ENCODE measurements at regions not wholly inside any gene's neighbourhood (a gene's known extent, or its start where the extent isn't known, plus 50 kb on each side); places are given as distances from the start of the nearest gene placed in this dataset.

GRCh38 chr12:111122458-111122878, 202.1 kb upstream of the MYL2 start:
- Histone ChIP-seq H3K9me3 (ENCODE audit: low read length) (no peaks in the 10 kb centered on the region), H3F3A (ENCODE audit: insufficient read depth, low read length, poor library complexity, severe bottlenecking) (no peaks in the 10 kb centered on the region), H3K4me2 (ENCODE audit: low read length) (no peak overlapping the region), H3K9ac (ENCODE audit: low read length) (no peak overlapping the region), H4K20me1 (ENCODE audit: insufficient read depth) (no peaks in the 10 kb centered on the region), H3K27me3 (ENCODE audit: insufficient read depth, low read depth, low read length) (no peaks in the 10 kb centered on the region), H3K9me2 (ENCODE audit: insufficient read depth, low read length) (no peaks in the 10 kb centered on the region), H3K79me2 (replicated peaks; ENCODE audit: insufficient read depth, low read length) (no peaks in the 10 kb centered on the region), H3K4me3 (ENCODE audit: low read length) (no peak overlapping the region), H3K27ac (ENCODE audit: low read length) (no peak overlapping the region), H2AFZ (ENCODE audit: low read depth, low read length) (no peak overlapping the region), H3K36me3 (ENCODE audit: insufficient read depth, low read length) (no peaks in the 10 kb centered on the region)
- TF ChIP-seq RAD21 (conservative IDR thresholded peaks at IDR 0.05) (no peak), CTCF (IDR thresholded peaks at IDR 0.05; ENCODE audit: poor library complexity, severe bottlenecking) (no peak), SMC3 (conservative IDR thresholded peaks at IDR 0.05; ENCODE audit: poor library complexity) (no peak), POLR2AphosphoS5 (IDR thresholded peaks at IDR 0.05) (no peak), EP300 (conservative IDR thresholded peaks at IDR 0.05; ENCODE audit: poor library complexity, severe bottlenecking) (no peak), EZH2 (IDR thresholded peaks at IDR 0.05; ENCODE audit: borderline replicate concordance, insufficient read depth, low read length, poor library complexity, severe bottlenecking) (no peak), REST (IDR thresholded peaks at IDR 0.05; ENCODE audit: borderline replicate concordance) (no peak), MXI1 (conservative IDR thresholded peaks at IDR 0.05; ENCODE audit: poor library complexity, severe bottlenecking) (no peak), TAF1 (IDR thresholded peaks at IDR 0.05; ENCODE audit: low read depth) (no peak)

- no peak overlapping the region for H2AFZ ChIP-seq (ENCODE audit: low read depth, low read length)
- TF ChIP-seq RAD21 (conservative IDR thresholded peaks at IDR 0.05) (no peak), POLR2AphosphoS5 (IDR thresholded peaks at IDR 0.05) (no peak), TAF1 (IDR thresholded peaks at IDR 0.05; ENCODE audit: low read depth) (no peak), CTCF (IDR thresholded peaks at IDR 0.05; ENCODE audit: poor library complexity, severe bottlenecking) (no peak), SMC3 (conservative IDR thresholded peaks at IDR 0.05; ENCODE audit: poor library complexity) (no peak)
Observed at GRCh38 chr12:111121840-111122239, 201.5 kb upstream of the MYL2 start.

More at GRCh38 chr12:111121840-111122239, 201.5 kb upstream of the MYL2 start:
- no peaks in the 10 kb centered on the region for H3K9me2 ChIP-seq (ENCODE audit: insufficient read depth, low read length)
- H3K27me3 ChIP-seq (ENCODE audit: insufficient read depth, low read depth, low read length): no peaks in the 10 kb centered on the region
- H3K27ac ChIP-seq (ENCODE audit: low read length): no peak overlapping the region
- no peak overlapping the region for H3K4me2 ChIP-seq (ENCODE audit: low read length)
- no peaks in the 10 kb centered on the region for H3K79me2 ChIP-seq (replicated peaks; ENCODE audit: insufficient read depth, low read length)
- no peaks in the 10 kb centered on the region for H3K36me3 ChIP-seq (ENCODE audit: insufficient read depth, low read length)
- H3F3A ChIP-seq (ENCODE audit: insufficient read depth, low read length, poor library complexity, severe bottlenecking): no peaks in the 10 kb centered on the region
- H3K9ac ChIP-seq (ENCODE audit: low read length): no peak overlapping the region
- no peaks in the 10 kb centered on the region for H4K20me1 ChIP-seq (ENCODE audit: insufficient read depth)
- H3K9me3 ChIP-seq (ENCODE audit: low read length): no peaks in the 10 kb centered on the region
- H3K4me3 ChIP-seq (ENCODE audit: low read length): no peak overlapping the region
